Endodermal cell (in vitro differentiated cells): ENCODE measurements at regions not wholly inside any gene's neighbourhood (a gene's known extent, or its start where the extent isn't known, plus 50 kb on each side); places are given as distances from the start of the nearest gene placed in this dataset.

Experiments
- DNase-seq: peaks from one replicate; pipeline ENCODE4 v3.0.0-alpha.2; 2017
- H3K27ac ChIP-seq: 2 replicates; pipeline ENCODE4 v1.5.1; 2013; ENCODE audit warnings: mild to moderate bottlenecking, low read depth, low read length, moderate library complexity
- H3K27me3 ChIP-seq: 2 replicates; pipeline ENCODE4 v1.6.1; 2013; ENCODE audit warnings: mild to moderate bottlenecking, low read length, moderate library complexity; ENCODE audit not compliant: insufficient read depth, control insufficient read depth, poor library complexity, severe bottlenecking
- H3K36me3 ChIP-seq: 2 replicates; pipeline ENCODE4 v1.7.0; 2013; ENCODE audit warnings: mild to moderate bottlenecking, low read length, moderate library complexity; ENCODE audit not compliant: control insufficient read depth, insufficient read depth
- H3K4me1 ChIP-seq: one replicate; pipeline ENCODE4 v1.7.0; 2013; ENCODE audit warnings: low read length; ENCODE audit not compliant: control insufficient read depth, insufficient read depth
- H3K4me3 ChIP-seq: 2 replicates; pipeline ENCODE4 v1.5.1; 2013; ENCODE audit warnings: mild to moderate bottlenecking, low read length, moderate library complexity
- H3K9ac ChIP-seq: 2 replicates; pipeline ENCODE4 v1.6.1; 2013; ENCODE audit warnings: mild to moderate bottlenecking, low read length, moderate library complexity; ENCODE audit not compliant: poor library complexity, severe bottlenecking; ENCODE audit errors: extremely low read depth
- H3K9me3 ChIP-seq: 2 replicates; pipeline ENCODE4 v1.6.1; 2013; ENCODE audit warnings: mild to moderate bottlenecking, low read length, moderate library complexity; ENCODE audit not compliant: control insufficient read depth
- H3K27ac Mint-ChIP-seq: 2 replicates; pipeline ENCODE4 v1.8.0; 2020; ENCODE audit warnings: mixed read lengths
- H3K27me3 Mint-ChIP-seq: 2 replicates; pipeline ENCODE4 v1.8.0; 2021; ENCODE audit warnings: mild to moderate bottlenecking, mixed read lengths; ENCODE audit not compliant: insufficient read depth
- H3K36me3 Mint-ChIP-seq: 2 replicates; pipeline ENCODE4 v1.8.0; 2020; ENCODE audit warnings: low read depth, mixed read lengths
- H3K4me1 Mint-ChIP-seq: 2 replicates; pipeline ENCODE4 v1.8.0; 2020; ENCODE audit warnings: mixed read lengths
- H3K4me3 Mint-ChIP-seq: 2 replicates; pipeline ENCODE4 v1.8.0; 2020; ENCODE audit warnings: mild to moderate bottlenecking, moderate library complexity, mixed read lengths
- H3K9me3 Mint-ChIP-seq: 2 replicates; pipeline ENCODE4 v1.8.0; 2020; ENCODE audit warnings: mild to moderate bottlenecking, mixed read lengths
- CTCF ChIP-seq: fragments of 200-600 bp; sonication (generic); conservative IDR thresholded peaks from 2 replicates; pipeline ENCODE4 v1.5.0; 2021; ENCODE audit warnings: antibody characterized with exemption, mild to moderate bottlenecking
- WGBS, 2 experiments: methylation state at CpG; one replicate each; pipeline versions ENCODE4 v1.1.5 to v1.1.7; 2013; ENCODE audit warnings: missing lambda C conversion rate in 2 of 2, mixed read lengths in 1 of 2; ENCODE audit not compliant: insufficient coverage in 1 of 2, insufficient read length in 1 of 2; 5-methylcytosine and 5-hydroxymethylcytosine counted together

GRCh38 chr9:106449336-106449927 lies 413.5 kb upstream of the ZNF462 start:
- Mint-ChIP-seq H3K27me3 (no peaks in the 10 kb centered on the region), H3K4me1 (peaks cover 4% of the 10 kb centered on the region), H3K27ac (no peak overlapping the region), H3K4me3 (no peak overlapping the region), H3K36me3 (no peaks in the 10 kb centered on the region), H3K9me3 (no peaks in the 10 kb centered on the region)
- TF ChIP-seq CTCF = no peak
- Histone ChIP-seq H3K4me3 (no peak overlapping the region), H3K27ac (no peak overlapping the region), H3K27me3 (no peaks in the 10 kb centered on the region), H3K4me1 (no peaks in the 10 kb centered on the region), H3K9ac (no peak overlapping the region), H3K36me3 (no peaks in the 10 kb centered on the region), H3K9me3 (no peaks in the 10 kb centered on the region)
- no peak for DNase-seq
- 88% methylated on average over 4 of the region's 4 CpGs for WGBS, 2 experiments

GRCh38 chr9:106450549-106450948 lies 412.4 kb upstream of the ZNF462 start:
- Histone ChIP-seq H3K4me1 (no peaks in the 10 kb centered on the region), H3K36me3 (no peaks in the 10 kb centered on the region), H3K9me3 (no peaks in the 10 kb centered on the region), H3K27ac (no peak overlapping the region), H3K27me3 (no peaks in the 10 kb centered on the region), H3K9ac (no peak overlapping the region), H3K4me3 (no peak overlapping the region)
- Mint-ChIP-seq H3K36me3 (no peaks in the 10 kb centered on the region), H3K9me3 (no peaks in the 10 kb centered on the region), H3K4me3 (no peak overlapping the region), H3K27ac (no peak overlapping the region), H3K4me1 (peaks cover 4% of the 10 kb centered on the region), H3K27me3 (no peaks in the 10 kb centered on the region)
- TF ChIP-seq CTCF = no peak
- DNase-seq = no peak

- Mint-ChIP-seq H3K4me3 (no peak overlapping the region), H3K27ac (no peak overlapping the region), H3K36me3 (no peaks in the 10 kb centered on the region), H3K9me3 (no peaks in the 10 kb centered on the region), H3K4me1 (peaks cover 4% of the 10 kb centered on the region), H3K27me3 (no peaks in the 10 kb centered on the region)
- H3K36me3 ChIP-seq = no peaks in the 10 kb centered on the region
- no peaks in the 10 kb centered on the region for H3K9me3 ChIP-seq
- H3K4me1 ChIP-seq = no peaks in the 10 kb centered on the region
- no peak overlapping the region for H3K4me3 ChIP-seq
- no peak overlapping the region for H3K9ac ChIP-seq
- no peak overlapping the region for H3K27ac ChIP-seq
- no peak for DNase-seq
- WGBS, 2 experiments = 80 to 97% methylated on average over 1 of the region's 1 CpG
- no peak for TF ChIP-seq CTCF
- H3K27me3 ChIP-seq = no peaks in the 10 kb centered on the region
These were observed 411.7 kb upstream of the ZNF462 start for GRCh38 chr9:106451223-106451622.
